Fibroblast of villous mesenchyme (primary cell): ENCODE measurements at regions not wholly inside any gene's neighbourhood (a gene's known extent, or its start where the extent isn't known, plus 50 kb on each side); places are given as distances from the start of the nearest gene placed in this dataset.
A peak's percentile ranks its signal among the peaks of the same experiment; 100 is the strongest.

Experiments
- DNase-seq: peaks from one replicate; pipeline ENCODE4 v3.0.0-alpha.2; 2010; ENCODE audit warnings: low read depth
- H3K4me3 ChIP-seq: 2 replicates; pipeline ENCODE4 v1.5.1; 2011; ENCODE audit warnings: low read depth, mild to moderate bottlenecking, low read length
- CTCF ChIP-seq: IDR thresholded peaks from 2 replicates; pipeline ENCODE4 v1.5.1; 2012; ENCODE audit warnings: low read depth, mild to moderate bottlenecking, low read length; ENCODE audit not compliant: insufficient read depth

- TF ChIP-seq CTCF, result no peak
- no peak overlapping the region for H3K4me3 ChIP-seq
- DNase-seq, result no peak
Observed at GRCh38 chr1:71203241-71203640, 122.4 kb upstream of the ZRANB2 start.

- DNase-seq, result no peak
- TF ChIP-seq CTCF, result no peak
- H3K4me3 ChIP-seq, result no peak overlapping the region
Observed at GRCh38 chr1:71200503-71200902, 119.7 kb upstream of the ZRANB2 start.

- peak; percentile 35 for TF ChIP-seq CTCF
- no peak overlapping the region for H3K4me3 ChIP-seq
- DNase-seq, result peak; percentile 19
Observed at GRCh38 chr1:71196685-71197084, 115.8 kb upstream of the ZRANB2 start.

- no peak overlapping the region for H3K4me3 ChIP-seq
- TF ChIP-seq CTCF, result no peak
- DNase-seq, result peak; percentile 18
Observed at GRCh38 chr1:71193153-71193552, 112.3 kb upstream of the ZRANB2 start.

- no peak for TF ChIP-seq CTCF
- no peak overlapping the region for H3K4me3 ChIP-seq
- DNase-seq, result no peak
Observed at GRCh38 chr1:71191520-71191919, 110.7 kb upstream of the ZRANB2 start.

GRCh38 chr1:71190843-71191242 is 110.0 kb upstream of the ZRANB2 start:
- no peak for TF ChIP-seq CTCF
- no peak for DNase-seq
- no peak overlapping the region for H3K4me3 ChIP-seq

GRCh38 chr1:71184410-71184809 is 103.6 kb upstream of the ZRANB2 start:
- no peak overlapping the region for H3K4me3 ChIP-seq
- no peak for DNase-seq
- TF ChIP-seq CTCF, result no peak
